Fibroblast of mammary gland (primary cell): ENCODE measurements at regions not wholly inside any gene's neighbourhood (a gene's known extent, or its start where the extent isn't known, plus 50 kb on each side); places are given as distances from the start of the nearest gene placed in this dataset.

ENCODE experiments used
- DNase-seq: peaks from one replicate; pipeline ENCODE4 v3.0.0-alpha.2; 2010; ENCODE audit warnings: low read depth
- H3K4me3 ChIP-seq: 2 replicates; pipeline ENCODE4 v1.5.1; 2011; ENCODE audit warnings: low read depth, mild to moderate bottlenecking, low read length, moderate library complexity; ENCODE audit not compliant: control insufficient read depth
- TF ChIP-seq, protein P1 (sequence below): conservative IDR thresholded peaks from 2 replicates; pipeline ENCODE4 v1.5.1; 2011; ENCODE audit warnings: low read depth, low read length, inconsistent platforms; ENCODE audit not compliant: control insufficient read depth, insufficient read depth

DNA sequence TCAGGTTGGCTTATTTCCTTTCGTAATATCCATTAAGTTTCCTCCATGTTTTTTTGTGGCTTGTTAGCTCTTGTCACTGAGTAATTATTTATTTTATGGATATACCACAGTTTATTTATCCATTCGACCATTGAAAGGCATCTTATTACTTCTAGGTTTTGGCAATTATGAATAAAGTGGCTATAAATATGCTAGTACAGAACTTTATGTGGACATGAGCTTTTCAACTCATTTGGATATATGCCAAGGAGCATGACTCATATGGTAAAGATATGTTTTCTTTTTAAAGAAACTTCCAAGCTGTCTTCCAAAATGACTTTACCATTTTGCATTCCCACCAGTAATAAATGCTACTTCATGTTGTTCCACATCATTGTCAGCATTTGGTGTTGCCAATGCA, 803.6 kb downstream of the GLUD2 start:
- TF ChIP-seq, protein P1, sequence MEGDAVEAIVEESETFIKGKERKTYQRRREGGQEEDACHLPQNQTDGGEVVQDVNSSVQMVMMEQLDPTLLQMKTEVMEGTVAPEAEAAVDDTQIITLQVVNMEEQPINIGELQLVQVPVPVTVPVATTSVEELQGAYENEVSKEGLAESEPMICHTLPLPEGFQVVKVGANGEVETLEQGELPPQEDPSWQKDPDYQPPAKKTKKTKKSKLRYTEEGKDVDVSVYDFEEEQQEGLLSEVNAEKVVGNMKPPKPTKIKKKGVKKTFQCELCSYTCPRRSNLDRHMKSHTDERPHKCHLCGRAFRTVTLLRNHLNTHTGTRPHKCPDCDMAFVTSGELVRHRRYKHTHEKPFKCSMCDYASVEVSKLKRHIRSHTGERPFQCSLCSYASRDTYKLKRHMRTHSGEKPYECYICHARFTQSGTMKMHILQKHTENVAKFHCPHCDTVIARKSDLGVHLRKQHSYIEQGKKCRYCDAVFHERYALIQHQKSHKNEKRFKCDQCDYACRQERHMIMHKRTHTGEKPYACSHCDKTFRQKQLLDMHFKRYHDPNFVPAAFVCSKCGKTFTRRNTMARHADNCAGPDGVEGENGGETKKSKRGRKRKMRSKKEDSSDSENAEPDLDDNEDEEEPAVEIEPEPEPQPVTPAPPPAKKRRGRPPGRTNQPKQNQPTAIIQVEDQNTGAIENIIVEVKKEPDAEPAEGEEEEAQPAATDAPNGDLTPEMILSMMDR = no peak
- DNase-seq = peak; percentile 73

DNA sequence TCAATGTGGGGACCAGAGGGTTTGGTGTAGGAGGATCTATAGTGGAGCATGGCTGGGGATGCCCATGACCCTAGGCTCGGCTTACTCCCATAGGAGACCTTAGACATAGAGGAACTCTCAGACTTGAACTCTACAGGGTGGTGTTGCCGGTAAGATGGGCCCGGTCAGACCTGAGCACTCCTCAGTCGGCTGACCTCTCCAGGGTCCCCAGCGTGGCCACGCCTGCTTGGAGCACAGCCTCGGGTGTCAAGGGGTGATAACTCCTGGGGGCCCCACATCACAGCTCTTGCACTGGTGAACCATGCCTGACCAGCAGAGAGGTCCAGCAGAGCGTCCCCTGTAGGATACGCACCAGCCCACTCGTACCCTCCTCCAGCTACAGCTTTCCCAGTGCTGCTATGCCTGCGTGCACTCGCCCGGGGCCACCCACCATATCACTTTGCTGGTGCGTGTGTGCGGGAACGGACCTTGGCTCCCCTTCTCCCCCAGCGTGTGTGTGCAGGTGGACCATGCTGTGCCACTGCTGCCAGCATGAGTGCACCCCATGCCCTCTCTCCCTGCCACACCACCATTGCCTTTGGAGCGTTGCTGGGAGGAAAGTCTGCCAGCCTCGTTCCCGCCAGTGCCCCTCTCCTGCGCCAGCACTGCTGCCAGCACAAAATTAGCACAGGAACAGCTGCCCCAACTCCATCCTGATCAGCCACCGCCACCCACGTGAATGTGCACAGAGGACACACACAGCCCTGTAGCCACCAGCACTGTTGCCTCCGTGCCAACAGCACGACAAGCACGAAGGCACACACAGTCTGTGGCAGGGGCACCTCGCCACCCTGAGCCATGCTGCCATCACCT, 806.6 kb downstream of the GLUD2 start:
- TF ChIP-seq, protein P1 = no peak
- H3K4me3 ChIP-seq = no peak overlapping the region
- DNase-seq = no peak

More for the DNA sequence above, 803.6 kb downstream of the GLUD2 start:
- H3K4me3 ChIP-seq = no peak overlapping the region

DNA sequence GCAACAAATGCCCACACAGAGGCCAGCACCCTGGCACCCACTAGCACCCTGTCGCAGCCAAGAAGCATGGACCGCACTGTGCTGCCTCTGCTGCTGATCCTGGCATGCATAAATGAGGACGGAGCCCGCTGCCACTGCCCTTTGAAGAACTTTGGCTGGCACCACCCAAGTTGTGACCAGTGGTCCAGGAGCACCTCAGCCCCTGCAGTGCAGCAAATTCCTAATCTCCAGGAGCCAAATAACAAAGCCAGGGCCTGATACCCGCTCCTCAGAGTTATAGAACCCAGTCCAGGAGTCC, 807.2 kb downstream of the GLUD2 start:
- TF ChIP-seq, protein P1 = no peak
- DNase-seq = no peak
- no peak overlapping the region for H3K4me3 ChIP-seq

DNA sequence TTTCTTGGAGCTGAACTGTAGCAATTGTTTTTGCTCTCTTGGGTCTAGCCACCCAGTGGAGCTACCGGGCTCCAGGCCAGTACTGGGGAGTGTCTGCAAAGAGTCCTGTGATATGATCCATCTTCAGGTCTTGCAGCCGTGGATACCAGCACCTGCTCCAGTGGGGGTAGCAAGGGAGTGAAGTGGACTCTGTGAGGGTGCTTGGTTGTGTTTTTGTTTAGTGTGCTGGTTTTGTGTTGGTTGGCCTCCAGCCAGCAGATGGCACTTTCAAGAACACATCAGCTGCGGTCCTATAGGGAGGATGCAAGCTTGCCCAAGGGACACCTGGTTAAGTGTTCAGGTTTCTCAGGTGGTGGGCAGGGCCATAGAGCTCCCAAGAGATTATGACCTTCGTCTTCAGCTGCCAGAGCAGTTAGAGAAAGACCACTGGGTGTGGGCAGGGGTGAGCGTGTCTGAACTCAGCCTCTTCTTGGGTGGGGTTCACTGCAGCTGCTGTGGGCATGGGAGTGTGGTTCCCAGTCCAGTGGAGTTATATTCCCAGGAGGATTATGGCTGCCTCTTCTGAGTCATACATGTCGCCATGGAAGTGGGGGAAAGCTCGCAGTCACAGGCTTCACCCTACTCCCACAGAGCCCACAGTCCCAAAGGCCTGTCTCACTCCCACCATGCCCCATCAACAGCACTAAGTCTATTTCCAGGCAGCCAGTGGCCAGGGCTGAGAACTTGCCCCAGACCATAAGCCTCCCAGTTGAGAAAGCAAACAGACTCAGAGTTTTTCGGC, 811.6 kb downstream of the GLUD2 start:
- TF ChIP-seq, protein P1 = no peak
- DNase-seq = peak; percentile 5
- no peak overlapping the region for H3K4me3 ChIP-seq

DNA sequence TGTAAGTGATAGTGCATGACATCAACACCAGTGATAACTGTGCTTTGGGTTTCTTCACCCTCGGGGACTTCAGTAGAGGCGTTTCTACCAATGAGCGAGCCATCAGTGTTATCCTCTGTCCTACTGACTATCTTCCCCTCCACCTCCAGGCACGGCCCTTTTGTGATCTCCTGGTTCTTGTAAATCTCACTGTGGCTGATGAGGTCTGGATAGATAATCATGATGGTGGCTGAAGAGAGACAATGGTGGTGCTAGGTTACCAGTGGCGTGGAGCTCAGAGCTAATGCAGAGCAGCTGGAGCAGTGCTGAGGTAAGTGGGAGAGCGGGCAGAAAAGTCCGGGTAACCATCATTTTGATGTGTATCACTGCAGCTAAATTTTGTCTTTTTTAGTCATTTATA, 816.6 kb downstream of the GLUD2 start:
- H3K4me3 ChIP-seq = no peak overlapping the region
- no peak for DNase-seq
- TF ChIP-seq, protein P1 = no peak

DNA sequence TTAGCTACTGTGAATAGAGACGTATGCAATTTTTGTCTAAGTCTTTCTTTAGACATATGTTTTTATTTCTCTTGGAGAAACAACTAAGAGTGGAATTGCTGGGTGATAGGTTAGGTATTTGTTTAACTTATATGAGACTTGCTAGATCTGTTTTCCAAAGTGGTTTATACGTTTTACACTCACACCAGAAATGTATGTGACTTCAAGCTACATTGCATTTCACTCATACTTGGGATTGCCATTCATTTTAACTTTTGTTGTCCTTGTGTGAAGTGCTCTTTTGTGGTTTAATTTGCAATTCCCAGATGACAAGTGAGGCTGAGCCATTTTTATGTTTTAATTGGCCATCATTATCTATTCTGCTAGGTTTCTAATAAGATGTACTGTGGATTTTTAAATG, 817.2 kb downstream of the GLUD2 start:
- TF ChIP-seq, protein P1 = no peak
- H3K4me3 ChIP-seq = no peak overlapping the region
- DNase-seq = no peak
